ENCODE measurements at regions not wholly inside any gene's neighbourhood (a gene's known extent, or its start where the extent isn't known, plus 50 kb on each side); places are given as distances from the start of the nearest gene placed in this dataset.

GRCh38 chr5:3346111-3346820 lies 249.4 kb upstream of the IRX1 start:
- Histone ChIP-seq H3K4me3 (ENCODE audit: low read depth in 2 of 2, low read length in 1 of 2) (no peak overlapping the region), H3K4me1 (ENCODE audit: control insufficient read depth in 1 of 2, insufficient read depth in 2 of 2, low read depth in 1 of 2, low read length in 1 of 2) (no peaks in the 10 kb centered on the region), H3K9ac (no peak overlapping the region), H3F3A (replicated peaks; ENCODE audit: insufficient read depth) (no peaks in the 10 kb centered on the region), H3K27ac (ENCODE audit: low read depth in 2 of 2, low read length in 1 of 2) (no peak overlapping the region), H3K27me3 (ENCODE audit: insufficient read depth) (peaks cover 12% of the 10 kb centered on the region; the same call in 1 of the 2 replicates), H4K20me1 (ENCODE audit: insufficient read depth) (no peaks in the 10 kb centered on the region), H3K4me2 (no peak overlapping the region), H3K36me3 (replicated peaks in 1 of 2; ENCODE audit: control insufficient read depth in 1 of 2, insufficient read depth in 2 of 2, low read length in 1 of 2) (no peaks in the 10 kb centered on the region), H3K9me2 (no peaks in the 10 kb centered on the region), H3K9me3 (no peaks in the 10 kb centered on the region), H2AFZ (ENCODE audit: low read depth) (no peak overlapping the region), H3K79me2 (ENCODE audit: insufficient read depth) (no peaks in the 10 kb centered on the region)
- DNase-seq: no peak
- no peak for TF ChIP-seq RAD21 (IDR thresholded peaks at IDR 0.05; ENCODE audit: low read length)
- TF ChIP-seq, protein P1, sequence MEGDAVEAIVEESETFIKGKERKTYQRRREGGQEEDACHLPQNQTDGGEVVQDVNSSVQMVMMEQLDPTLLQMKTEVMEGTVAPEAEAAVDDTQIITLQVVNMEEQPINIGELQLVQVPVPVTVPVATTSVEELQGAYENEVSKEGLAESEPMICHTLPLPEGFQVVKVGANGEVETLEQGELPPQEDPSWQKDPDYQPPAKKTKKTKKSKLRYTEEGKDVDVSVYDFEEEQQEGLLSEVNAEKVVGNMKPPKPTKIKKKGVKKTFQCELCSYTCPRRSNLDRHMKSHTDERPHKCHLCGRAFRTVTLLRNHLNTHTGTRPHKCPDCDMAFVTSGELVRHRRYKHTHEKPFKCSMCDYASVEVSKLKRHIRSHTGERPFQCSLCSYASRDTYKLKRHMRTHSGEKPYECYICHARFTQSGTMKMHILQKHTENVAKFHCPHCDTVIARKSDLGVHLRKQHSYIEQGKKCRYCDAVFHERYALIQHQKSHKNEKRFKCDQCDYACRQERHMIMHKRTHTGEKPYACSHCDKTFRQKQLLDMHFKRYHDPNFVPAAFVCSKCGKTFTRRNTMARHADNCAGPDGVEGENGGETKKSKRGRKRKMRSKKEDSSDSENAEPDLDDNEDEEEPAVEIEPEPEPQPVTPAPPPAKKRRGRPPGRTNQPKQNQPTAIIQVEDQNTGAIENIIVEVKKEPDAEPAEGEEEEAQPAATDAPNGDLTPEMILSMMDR (IDR thresholded peaks at IDR 0.05): no peak
- no peak for TF ChIP-seq TEAD4 (IDR thresholded peaks at IDR 0.05; ENCODE audit: borderline replicate concordance, insufficient read depth)
- TF ChIP-seq EZH2phosphoT487 (IDR thresholded peaks at IDR 0.05; ENCODE audit: borderline replicate concordance, low read depth): no peak
- no peak for TF ChIP-seq JUND (IDR thresholded peaks at IDR 0.05)
- TF ChIP-seq FOXM1 (IDR thresholded peaks at IDR 0.05; ENCODE audit: low read depth): no peak
- no peak for TF ChIP-seq NRF1 (IDR thresholded peaks at IDR 0.05; ENCODE audit: low read depth, low read length)
- TF ChIP-seq NFIC (IDR thresholded peaks at IDR 0.05; ENCODE audit: borderline replicate concordance): no peak
- TF ChIP-seq, protein P2, sequence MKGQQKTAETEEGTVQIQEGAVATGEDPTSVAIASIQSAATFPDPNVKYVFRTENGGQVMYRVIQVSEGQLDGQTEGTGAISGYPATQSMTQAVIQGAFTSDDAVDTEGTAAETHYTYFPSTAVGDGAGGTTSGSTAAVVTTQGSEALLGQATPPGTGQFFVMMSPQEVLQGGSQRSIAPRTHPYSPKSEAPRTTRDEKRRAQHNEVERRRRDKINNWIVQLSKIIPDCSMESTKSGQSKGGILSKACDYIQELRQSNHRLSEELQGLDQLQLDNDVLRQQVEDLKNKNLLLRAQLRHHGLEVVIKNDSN (IDR thresholded peaks at IDR 0.05; ENCODE audit: borderline replicate concordance, low read depth): no peak
- TF ChIP-seq USF2 (IDR thresholded peaks at IDR 0.05; ENCODE audit: borderline replicate concordance, low read depth, low read length): no peak
- TF ChIP-seq RCOR1 (IDR thresholded peaks at IDR 0.05; ENCODE audit: low read length): no peak
- no peak for TF ChIP-seq TCF12 (IDR thresholded peaks at IDR 0.05)
- TF ChIP-seq, protein P3, sequence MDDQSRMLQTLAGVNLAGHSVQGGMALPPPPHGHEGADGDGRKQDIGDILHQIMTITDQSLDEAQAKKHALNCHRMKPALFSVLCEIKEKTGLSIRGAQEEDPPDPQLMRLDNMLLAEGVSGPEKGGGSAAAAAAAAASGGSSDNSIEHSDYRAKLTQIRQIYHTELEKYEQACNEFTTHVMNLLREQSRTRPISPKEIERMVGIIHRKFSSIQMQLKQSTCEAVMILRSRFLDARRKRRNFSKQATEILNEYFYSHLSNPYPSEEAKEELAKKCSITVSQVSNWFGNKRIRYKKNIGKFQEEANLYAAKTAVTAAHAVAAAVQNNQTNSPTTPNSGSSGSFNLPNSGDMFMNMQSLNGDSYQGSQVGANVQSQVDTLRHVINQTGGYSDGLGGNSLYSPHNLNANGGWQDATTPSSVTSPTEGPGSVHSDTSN (IDR thresholded peaks at IDR 0.05): no peak
- no peak for TF ChIP-seq MEF2A (IDR thresholded peaks at IDR 0.05; ENCODE audit: borderline replicate concordance, low read depth)
- TF ChIP-seq ELF1 (IDR thresholded peaks at IDR 0.05): no peak
- WGBS (ENCODE audit: low lambda C conversion rate): 2% methylated on average over 17 of the region's 26 CpGs
- POLR2A ChIA-PET: no interaction called here
- CTCF ChIA-PET: no interaction called here
